GM12874 (cell line): ENCODE measurements at regions not wholly inside any gene's neighbourhood (a gene's known extent, or its start where the extent isn't known, plus 50 kb on each side); places are given as distances from the start of the nearest gene placed in this dataset.

Experiments used
- TF ChIP-seq, protein P1 (sequence below): IDR thresholded peaks from 2 replicates; pipeline ENCODE4 v1.5.1; 2011; ENCODE audit warnings: low read depth, mild to moderate bottlenecking, control low read depth, low read length, moderate library complexity; ENCODE audit not compliant: insufficient read depth

DNA sequence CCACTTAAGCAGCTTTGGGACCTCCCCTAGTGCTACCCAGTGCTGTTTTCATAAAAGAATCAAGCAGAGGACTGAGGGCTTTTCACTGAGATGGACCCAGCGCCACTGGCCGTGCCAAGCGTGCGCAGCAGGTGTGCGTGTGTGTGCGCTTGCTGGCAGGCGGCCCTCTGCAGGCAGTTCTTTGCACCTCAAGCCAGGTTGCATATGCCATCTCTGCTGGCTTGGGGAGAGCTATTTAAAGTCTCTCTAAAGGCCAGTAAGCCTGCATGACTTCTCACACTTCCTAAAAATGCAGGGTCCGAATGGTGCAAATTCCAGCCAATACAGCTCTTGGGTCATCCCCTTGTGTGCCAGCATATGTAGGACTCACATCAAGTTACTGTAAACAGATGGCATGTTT, 255.5 kb downstream of the RNF152 start:
- TF ChIP-seq, protein P1, sequence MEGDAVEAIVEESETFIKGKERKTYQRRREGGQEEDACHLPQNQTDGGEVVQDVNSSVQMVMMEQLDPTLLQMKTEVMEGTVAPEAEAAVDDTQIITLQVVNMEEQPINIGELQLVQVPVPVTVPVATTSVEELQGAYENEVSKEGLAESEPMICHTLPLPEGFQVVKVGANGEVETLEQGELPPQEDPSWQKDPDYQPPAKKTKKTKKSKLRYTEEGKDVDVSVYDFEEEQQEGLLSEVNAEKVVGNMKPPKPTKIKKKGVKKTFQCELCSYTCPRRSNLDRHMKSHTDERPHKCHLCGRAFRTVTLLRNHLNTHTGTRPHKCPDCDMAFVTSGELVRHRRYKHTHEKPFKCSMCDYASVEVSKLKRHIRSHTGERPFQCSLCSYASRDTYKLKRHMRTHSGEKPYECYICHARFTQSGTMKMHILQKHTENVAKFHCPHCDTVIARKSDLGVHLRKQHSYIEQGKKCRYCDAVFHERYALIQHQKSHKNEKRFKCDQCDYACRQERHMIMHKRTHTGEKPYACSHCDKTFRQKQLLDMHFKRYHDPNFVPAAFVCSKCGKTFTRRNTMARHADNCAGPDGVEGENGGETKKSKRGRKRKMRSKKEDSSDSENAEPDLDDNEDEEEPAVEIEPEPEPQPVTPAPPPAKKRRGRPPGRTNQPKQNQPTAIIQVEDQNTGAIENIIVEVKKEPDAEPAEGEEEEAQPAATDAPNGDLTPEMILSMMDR: no peak

DNA sequence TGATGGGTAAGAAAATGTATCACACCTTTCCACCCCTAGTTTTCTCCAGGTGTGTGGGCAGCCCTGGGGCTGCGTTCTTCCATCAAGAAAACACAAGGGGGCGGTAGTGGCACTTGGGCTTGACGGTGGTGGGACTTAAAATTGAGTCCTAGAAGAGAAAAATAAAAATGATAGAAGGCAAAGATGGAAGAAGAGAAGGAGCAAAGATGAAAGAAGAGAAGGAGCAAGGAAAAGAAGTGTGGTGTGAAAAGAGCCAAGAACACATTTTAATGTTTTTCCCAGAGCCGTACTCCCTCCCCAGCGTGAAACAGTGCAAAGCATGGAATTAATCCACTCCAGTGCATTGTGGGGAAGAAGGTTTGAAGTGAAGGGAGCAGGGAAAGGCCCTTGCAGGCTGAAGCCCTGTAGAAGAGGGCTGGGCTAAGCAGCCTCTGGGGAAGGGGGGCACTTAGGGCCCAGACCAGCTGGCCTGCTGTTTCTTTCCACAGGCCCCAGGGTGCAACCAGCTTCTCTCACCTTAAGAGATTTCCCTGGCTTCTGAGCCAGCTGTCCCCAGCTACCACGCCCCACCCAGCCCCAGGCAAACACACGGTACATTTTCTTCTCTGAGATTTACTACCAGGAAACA, 256.8 kb downstream of the RNF152 start:
- TF ChIP-seq, protein P1: peak; percentile 63

DNA sequence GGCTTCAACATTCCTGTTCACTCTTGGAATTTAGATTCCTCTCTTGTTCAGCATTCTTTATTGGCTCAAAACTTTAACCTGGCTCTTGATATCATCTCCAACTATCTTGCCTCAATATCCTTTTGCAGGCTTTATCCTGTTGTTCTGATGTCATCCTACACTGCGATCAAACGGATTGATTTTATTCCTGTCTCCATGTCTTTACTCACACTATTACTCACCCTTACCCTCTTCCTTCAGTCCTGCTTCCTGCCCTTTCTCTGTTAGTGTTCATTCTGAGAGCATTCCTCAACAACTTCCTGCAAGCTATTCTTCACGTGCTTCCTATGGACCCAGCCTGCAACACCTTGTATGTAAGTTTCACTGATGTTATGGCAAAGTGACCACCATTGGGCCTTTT, 264.7 kb downstream of the RNF152 start:
- TF ChIP-seq, protein P1: no peak

DNA sequence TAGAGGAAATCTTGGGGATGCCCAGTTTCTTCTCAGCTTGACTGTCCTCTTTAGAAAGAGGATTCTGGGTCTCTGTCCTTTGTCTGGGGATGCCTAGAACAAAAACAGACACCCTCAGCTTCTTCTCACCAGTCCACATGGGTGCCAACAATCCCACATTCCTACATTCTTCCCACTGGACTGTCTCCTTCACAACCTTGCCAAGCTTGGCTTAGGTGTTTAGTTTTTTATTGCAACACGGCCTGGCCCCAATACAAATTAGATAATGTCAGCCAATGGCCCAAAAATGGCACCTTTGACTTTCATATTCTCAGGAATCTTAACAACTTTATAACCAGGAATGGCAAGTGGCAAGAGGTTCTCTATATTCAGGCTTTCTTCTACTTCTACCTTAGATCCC, 273.0 kb downstream of the RNF152 start:
- TF ChIP-seq, protein P1: no peak

DNA sequence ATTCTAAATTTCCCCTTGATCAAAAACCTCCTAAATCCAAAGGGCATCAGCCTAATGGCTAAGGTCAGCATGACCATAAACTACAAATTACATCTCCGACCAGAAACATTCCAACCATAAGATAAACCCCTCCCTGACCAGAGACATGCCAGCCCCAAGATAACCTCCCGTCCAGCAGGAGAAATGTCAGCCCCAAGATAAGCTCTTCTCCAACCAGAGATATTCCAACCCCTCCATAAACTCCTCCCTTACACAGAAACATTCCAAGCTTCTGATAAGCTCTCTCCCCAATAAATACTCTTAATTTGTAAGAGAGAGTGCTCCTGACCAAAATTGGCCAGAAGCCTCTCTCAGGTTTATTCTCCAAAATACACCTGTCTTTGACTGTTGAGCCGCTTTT, 274.0 kb downstream of the RNF152 start:
- TF ChIP-seq, protein P1: no peak

DNA sequence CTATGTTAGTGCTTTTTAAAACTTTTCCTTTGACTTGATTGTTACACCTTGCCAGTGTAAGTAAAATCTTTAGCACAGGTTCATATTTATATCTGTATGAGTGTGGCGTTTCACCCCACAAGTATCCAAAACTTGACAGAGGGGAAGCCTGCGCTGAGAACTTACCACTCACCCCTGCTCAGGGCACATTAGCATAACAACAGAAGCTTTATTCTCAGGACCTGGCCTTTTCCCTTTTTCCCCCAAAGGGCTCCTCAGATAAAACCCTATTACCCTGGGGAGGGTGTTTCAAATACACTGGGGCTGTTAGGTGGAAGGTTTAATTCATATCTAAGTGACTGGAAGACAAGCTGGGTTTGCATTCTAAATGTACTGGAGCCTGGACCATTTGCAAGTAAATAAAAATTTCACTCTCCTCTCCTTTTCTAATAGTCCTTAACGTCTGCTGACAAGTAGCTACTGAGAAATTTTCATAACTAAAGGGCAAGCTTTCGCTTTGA, 276.6 kb downstream of the RNF152 start:
- TF ChIP-seq, protein P1: no peak

DNA sequence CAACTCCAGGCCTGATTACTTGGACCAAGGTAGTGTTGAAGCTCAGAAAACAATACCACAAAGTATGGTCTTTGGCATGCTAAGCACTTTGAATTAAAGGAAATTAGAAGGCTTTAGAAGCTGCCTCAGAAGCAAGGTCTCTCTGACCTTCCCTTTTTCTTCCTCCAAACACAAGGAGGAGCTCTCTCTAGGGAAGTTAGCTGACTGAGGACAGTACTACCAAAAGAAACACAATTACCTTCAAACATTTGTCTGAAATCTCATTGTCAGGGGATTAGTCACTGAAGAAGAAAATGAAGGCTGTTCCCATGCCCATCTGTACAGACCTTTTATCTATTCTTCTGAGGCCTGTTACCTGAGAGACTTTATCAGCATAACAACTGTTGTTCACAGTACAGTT, 279.3 kb downstream of the CDH20 start:
- TF ChIP-seq, protein P1: no peak
